Colonic mucosa (tissue), 4 donors: ENCODE measurements at regions not wholly inside any gene's neighbourhood (a gene's known extent, or its start where the extent isn't known, plus 50 kb on each side); places are given as distances from the start of the nearest gene placed in this dataset.

Source experiments
- DNase-seq: peaks from one replicate; pipeline ENCODE4 v3.0.0-alpha.2; 2020
- H3K27ac ChIP-seq: fragments of 200-600 bp; one replicate; pipeline ENCODE4 v1.8.0; 2021
- H3K27me3 ChIP-seq: fragments of 200-600 bp; one replicate; pipeline ENCODE4 v1.8.0; 2021
- H3K36me3 ChIP-seq: fragments of 200-600 bp; one replicate; pipeline ENCODE4 v1.8.0; 2021
- H3K4me1 ChIP-seq: fragments of 200-600 bp; one replicate; pipeline ENCODE4 v1.8.0; 2021; ENCODE audit warnings: mild to moderate bottlenecking
- H3K4me3 ChIP-seq: fragments of 200-600 bp; one replicate; pipeline ENCODE4 v1.8.0; 2021
- H3K9ac ChIP-seq, 2 donors: one replicate each; pipeline ENCODE4 v1.7.0; 2013; ENCODE audit warnings: control low read depth in 2 of 2, low read depth in 2 of 2, low read length in 2 of 2
- H3K9me3 ChIP-seq: fragments of 200-600 bp; one replicate; pipeline ENCODE4 v1.8.0; 2021
- CTCF ChIP-seq: fragments of 200-600 bp; IDR thresholded peaks from one replicate; pipeline ENCODE4 v1.8.0; 2022; ENCODE audit warnings: antibody characterized with exemption, mild to moderate bottlenecking
- intact Hi-C: fragments of 100-400 bp; cut with DNase I; formaldehyde crosslinking; loops from one replicate; pipeline ENCODE4 v1.14.1; 2022
- donor health status: healthy.
- donor health status: DM: no; HTN: no; CAD: no.
- donor health status: DM: no; HTN: no; CAD: no.

- Histone ChIP-seq H3K9ac (no peak overlapping the region), H3K36me3 (no peaks in the 10 kb centered on the region), H3K9me3 (no peaks in the 10 kb centered on the region), H3K4me1 (no peaks in the 10 kb centered on the region), H3K4me3 (no peak overlapping the region), H3K27ac (no peak overlapping the region), H3K27me3 (no peaks in the 10 kb centered on the region)
- TF ChIP-seq CTCF = no peak
- no peak for DNase-seq
- intact Hi-C loops = no loop called here
Observed at GRCh38 chr7:156017431-156017830, 205.2 kb upstream of the SHH start.

- intact Hi-C loops = no loop called here
- TF ChIP-seq CTCF = no peak
- no peak overlapping the region for H3K4me3 ChIP-seq
- H3K36me3 ChIP-seq = no peaks in the 10 kb centered on the region
- no peak overlapping the region for H3K27ac ChIP-seq
- no peak overlapping the region for H3K9ac ChIP-seq
- no peaks in the 10 kb centered on the region for H3K4me1 ChIP-seq
- H3K27me3 ChIP-seq = no peaks in the 10 kb centered on the region
- H3K9me3 ChIP-seq = no peaks in the 10 kb centered on the region
- DNase-seq = no peak
Observed at GRCh38 chr7:156015237-156016020, 203.2 kb upstream of the SHH start.

GRCh38 chr7:156014808-156015207 lies 202.5 kb upstream of the SHH start:
- no peak for DNase-seq
- Histone ChIP-seq H3K36me3 (no peaks in the 10 kb centered on the region), H3K9ac (no peak overlapping the region), H3K4me1 (no peaks in the 10 kb centered on the region), H3K4me3 (no peak overlapping the region), H3K27ac (no peak overlapping the region), H3K9me3 (no peaks in the 10 kb centered on the region), H3K27me3 (no peaks in the 10 kb centered on the region)
- TF ChIP-seq CTCF = no peak
- intact Hi-C loops = no loop called here

GRCh38 chr7:156014201-156014600 lies 201.9 kb upstream of the SHH start:
- no peak for DNase-seq
- Histone ChIP-seq H3K27ac (no peak overlapping the region), H3K9me3 (no peaks in the 10 kb centered on the region), H3K36me3 (no peaks in the 10 kb centered on the region), H3K4me3 (no peak overlapping the region), H3K4me1 (no peaks in the 10 kb centered on the region), H3K9ac (no peak overlapping the region), H3K27me3 (no peaks in the 10 kb centered on the region)
- intact Hi-C loops = no loop called here
- TF ChIP-seq CTCF = no peak

GRCh38 chr7:156012412-156012811 lies 200.1 kb upstream of the SHH start:
- no peak overlapping the region for H3K27ac ChIP-seq
- no peaks in the 10 kb centered on the region for H3K27me3 ChIP-seq
- no peak for DNase-seq
- no peaks in the 10 kb centered on the region for H3K36me3 ChIP-seq
- intact Hi-C loops = no loop called here
- H3K9ac ChIP-seq = no peak overlapping the region
- TF ChIP-seq CTCF = no peak
- no peak overlapping the region for H3K4me3 ChIP-seq
- no peaks in the 10 kb centered on the region for H3K4me1 ChIP-seq
- no peaks in the 10 kb centered on the region for H3K9me3 ChIP-seq
